ENCODE measurements at regions not wholly inside any gene's neighbourhood (a gene's known extent, or its start where the extent isn't known, plus 50 kb on each side); places are given as distances from the start of the nearest gene placed in this dataset.

DNA sequence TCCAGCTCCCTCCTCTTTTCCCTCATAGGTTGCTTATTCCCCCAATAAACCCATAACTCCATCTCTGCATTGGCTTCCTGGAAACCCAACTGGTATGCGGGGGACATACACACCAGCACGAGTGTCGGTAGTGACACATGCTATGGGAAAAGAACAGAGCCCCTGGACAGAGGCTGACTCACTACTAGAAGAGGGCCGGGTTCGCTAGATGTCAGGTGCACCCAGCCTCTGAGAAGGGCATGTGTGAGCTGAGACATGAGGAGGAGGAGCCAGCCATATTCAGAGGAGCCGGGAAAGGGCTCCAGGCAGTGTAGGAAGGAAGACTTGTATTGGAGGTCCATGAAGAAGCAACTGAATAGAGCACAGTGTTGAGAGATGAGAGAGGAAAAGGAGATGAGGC is 241.1 kb downstream of the SOX9 start:
- DNase-seq = peak in 1 of 56 donors; percentile 21

DNA sequence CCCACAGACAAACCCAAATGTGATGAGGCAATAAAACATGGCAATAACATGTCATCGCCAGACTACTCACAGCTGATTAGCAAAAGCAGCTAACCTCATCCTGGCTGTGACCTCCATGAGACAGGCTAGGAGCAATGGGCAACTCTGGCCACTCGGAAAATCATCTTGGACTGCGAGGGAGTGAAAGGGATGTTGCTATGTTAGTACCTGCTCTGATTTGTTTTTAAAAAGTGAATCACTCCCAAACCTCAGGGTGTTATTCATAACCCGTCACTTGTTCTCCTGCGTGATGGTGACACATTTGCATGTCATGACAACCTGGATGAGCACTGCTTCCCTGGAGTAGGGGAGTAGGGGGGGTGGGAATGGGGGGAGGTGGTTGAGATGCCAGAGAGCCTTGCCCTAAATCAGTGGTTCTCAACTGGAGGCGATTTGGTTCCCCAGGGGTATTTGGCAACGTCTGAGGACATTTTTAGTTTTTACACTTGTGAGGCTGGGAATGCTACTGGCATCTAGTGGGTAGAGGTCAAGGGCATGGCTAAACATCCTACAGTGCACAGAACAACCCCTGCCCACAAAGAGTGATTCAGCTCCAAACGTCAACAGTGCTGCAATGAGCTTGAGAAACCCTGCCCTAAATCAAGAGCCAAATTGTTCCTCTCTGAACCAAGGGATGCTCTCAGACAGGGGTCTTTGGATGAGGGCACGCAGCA is 241.7 kb downstream of the SOX9 start:
- peak in 28 of 56 donors; percentile 10 to 79 (median 45) for DNase-seq

GRCh38 chr17:72363089-72363610 is 242.3 kb downstream of the SOX9 start:
- no peak for DNase-seq

DNA sequence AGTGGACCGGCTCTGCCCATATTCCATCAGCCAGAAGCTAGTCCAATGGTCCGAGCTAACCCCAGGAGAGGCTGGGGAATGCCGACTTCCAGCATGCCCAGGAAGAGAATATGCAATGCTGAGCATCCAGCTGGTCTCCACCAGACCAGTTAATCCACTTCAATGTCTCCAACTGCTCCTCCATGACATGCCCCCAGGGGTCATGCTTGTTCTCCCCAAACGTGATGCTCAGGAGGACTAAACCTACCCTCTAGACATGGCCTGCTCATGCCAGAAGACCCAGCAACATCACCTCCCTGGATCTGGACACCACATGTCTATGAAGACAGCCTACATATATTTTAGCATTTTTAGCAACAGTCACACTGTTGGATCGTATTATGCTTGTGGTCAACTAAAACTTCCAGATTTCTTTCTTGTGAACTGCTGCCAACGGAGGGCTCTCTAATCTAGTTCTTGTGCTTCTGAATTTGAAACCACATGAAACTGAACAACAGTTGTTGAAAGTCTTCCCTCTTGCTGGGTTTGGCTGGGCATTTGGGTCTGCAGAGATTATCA is 245.1 kb downstream of the SOX9 start:
- no peak for DNase-seq

DNA sequence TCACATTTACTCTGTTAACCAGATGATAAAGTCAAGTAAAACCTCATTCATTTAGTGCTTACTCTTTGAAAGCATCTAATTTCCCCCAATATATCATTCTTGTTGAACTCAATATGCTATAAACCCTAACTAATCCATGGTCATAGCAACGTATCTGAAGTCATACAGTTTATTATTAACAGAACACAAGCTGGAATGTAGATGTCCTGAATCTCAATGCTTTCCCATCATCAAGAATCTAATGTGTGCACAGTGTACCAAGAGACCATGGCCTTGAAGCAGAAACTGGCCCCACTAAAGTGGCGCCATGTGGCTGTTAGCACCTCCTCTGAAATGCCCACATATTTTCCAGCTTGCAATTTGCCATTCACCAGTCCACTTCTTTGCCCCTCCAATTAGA is 245.8 kb downstream of the SOX9 start:
- no peak for DNase-seq

DNA sequence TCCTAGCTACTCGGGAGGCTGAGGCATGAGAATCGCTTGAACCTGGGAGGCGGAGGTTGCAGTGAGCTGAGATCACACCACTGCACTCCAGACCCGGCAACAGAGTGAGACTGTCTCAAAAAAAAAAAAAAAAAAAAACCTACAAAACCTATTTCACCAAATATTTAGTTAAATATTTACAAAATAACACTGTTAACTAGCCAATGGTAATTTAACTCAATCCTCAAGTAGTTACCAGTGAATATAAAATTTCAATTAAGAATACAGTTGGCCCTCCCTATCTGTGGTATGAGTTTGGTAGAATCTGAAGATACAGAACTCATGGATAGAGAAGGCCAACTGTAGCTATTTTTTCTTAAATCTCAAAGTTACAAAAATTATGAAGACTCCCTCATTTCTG is 247.4 kb downstream of the SOX9 start:
- DNase-seq = no peak

- DNase-seq = no peak
Measured at GRCh38 chr17:72369366-72369765, 248.5 kb downstream of the SOX9 start.

DNA sequence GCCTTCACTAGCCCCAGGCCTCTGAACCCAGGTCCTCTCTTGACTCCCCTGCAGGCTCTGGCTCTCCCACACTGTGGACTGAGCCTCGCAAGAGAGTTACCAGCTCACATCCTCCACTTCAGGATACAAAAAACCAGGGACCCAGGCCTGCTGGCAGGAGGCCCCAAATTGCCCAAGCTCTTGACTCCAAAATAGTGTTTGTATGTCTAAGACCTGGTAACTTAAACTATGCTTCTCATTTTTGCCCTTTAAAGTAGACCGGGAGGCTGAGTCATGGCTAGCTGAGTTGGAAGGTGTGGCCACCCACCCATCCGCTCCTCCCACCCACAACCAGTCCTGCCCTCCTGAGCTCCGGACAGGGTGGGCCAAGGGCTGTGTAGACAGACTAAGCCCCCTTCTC is 250.0 kb downstream of the SOX9 start:
- DNase-seq = no peak

DNA sequence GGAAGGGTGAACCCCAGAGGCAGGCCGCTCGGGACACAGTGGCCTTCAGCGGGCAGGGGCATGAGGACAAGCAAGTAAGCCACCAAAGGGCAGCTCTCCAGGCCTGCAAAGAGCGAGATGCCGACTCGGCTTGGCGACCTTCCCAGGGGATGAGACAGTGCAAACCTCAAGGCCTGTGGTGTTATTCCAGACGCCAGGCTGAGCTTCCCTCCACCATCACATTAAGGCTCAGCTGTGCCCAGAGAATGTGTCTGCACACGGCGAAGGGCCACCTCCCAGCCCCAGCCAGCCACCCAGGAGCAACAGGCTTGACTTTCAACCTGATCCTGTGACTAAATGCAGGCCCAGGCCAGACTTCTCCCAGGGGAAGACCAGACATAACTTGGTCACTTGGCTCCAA is 251.4 kb downstream of the SOX9 start:
- DNase-seq = no peak

- DNase-seq = peak in 5 of 56 donors; percentile 7 to 26 (median 12)
Measured at GRCh38 chr17:72373910-72374741, 253.3 kb downstream of the SOX9 start.

- DNase-seq = no peak
Measured at GRCh38 chr17:72376526-72377345, 255.9 kb downstream of the SOX9 start.

- peak in 27 of 56 donors; percentile 1 to 65 (median 34) for DNase-seq
Measured at GRCh38 chr17:72378414-72379390, 257.9 kb downstream of the SOX9 start.

DNA sequence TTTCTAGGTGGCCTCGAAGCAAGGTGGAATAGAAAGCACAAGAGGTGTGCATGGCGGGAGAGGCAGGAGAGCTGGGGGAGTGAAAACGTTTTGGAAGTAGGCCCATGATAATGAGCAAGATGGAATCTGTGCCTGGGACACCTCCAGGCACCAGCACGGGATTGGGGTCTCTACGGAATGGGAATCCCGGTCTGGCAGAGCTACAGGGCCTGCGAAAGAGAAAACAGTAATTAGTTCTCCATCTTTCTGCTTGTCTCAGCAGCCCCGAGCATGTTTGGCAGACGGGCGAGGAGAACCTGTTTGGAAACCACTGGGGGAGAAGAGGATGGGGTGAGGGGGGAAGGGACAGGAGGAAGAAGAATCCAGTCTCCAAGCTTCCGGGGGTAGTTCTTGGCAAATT is 258.7 kb downstream of the SOX9 start:
- no peak for DNase-seq

- DNase-seq = no peak
Measured at GRCh38 chr17:72380120-72380519, 259.3 kb downstream of the SOX9 start.

DNA sequence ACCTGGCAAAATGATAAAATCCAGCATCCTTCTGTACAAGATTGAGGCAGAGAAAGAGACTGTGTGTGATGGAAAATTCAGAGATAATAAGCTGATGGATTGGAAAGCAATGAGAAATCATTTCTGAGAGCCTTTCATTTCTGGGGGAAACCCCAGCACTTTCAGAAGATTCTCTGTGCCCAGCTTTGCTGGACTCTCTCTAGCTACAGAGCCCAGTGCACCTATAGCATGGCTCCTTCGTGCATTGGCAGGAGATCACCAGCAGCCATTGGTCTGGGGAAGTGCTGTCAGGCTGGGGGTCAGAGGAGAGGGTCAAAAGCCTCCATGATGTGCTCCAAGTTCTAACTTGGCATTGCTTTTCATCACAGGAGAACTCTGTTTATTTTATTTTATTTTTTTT is 259.9 kb downstream of the SOX9 start:
- no peak for DNase-seq

GRCh38 chr17:72381597-72382397 is 261.0 kb downstream of the SOX9 start:
- DNase-seq = no peak

- no peak for DNase-seq
Measured at GRCh38 chr17:72382971-72383722, 262.3 kb downstream of the SOX9 start.

GRCh38 chr17:72385475-72385874 is 264.7 kb downstream of the SOX9 start:
- DNase-seq = no peak

Measured in nucleus accumbens (tissue), 56 donors.